OCI-LY7 (cell line): ENCODE measurements at regions not wholly inside any gene's neighbourhood (a gene's known extent, or its start where the extent isn't known, plus 50 kb on each side); places are given as distances from the start of the nearest gene placed in this dataset.

Experiments used
- EZH2phosphoT487 ChIP-seq: fragments of 200-600 bp; sonication (generic); IDR thresholded peaks from 2 replicates; pipeline ENCODE4 v1.6.1; 2018; ENCODE audit warnings: low read depth, borderline replicate concordance, mild to moderate bottlenecking, mixed run types, antibody characterized with exemption, low read length, moderate library complexity, mixed read lengths
- TF ChIP-seq, protein P1 (sequence below): fragments of 200-600 bp; sonication (generic); conservative IDR thresholded peaks from 2 replicates; pipeline ENCODE4 v1.5.1; 2014; ENCODE audit warnings: mild to moderate bottlenecking, antibody characterized with exemption, low read length, moderate library complexity, mixed read lengths

DNA sequence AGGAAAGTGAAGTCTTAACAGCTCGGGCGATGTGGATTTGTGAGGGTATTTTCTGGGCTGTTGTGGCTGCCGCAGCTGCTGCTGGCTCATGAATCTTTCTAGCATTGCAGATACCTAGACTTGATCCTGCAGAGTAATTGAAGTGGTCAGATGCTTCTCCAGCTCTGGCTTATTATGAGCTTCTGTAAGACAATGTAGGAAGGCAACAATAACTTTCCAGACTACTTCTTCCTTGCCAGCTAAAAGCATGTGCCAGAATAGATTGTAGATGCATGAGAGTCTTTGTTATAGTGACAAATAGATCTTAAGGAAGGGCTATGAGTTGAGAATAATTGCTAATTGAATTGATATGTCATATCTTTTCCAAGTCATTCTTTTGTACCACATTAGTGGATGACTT, 461.4 kb upstream of the POT1 start:
- TF ChIP-seq, protein P1, sequence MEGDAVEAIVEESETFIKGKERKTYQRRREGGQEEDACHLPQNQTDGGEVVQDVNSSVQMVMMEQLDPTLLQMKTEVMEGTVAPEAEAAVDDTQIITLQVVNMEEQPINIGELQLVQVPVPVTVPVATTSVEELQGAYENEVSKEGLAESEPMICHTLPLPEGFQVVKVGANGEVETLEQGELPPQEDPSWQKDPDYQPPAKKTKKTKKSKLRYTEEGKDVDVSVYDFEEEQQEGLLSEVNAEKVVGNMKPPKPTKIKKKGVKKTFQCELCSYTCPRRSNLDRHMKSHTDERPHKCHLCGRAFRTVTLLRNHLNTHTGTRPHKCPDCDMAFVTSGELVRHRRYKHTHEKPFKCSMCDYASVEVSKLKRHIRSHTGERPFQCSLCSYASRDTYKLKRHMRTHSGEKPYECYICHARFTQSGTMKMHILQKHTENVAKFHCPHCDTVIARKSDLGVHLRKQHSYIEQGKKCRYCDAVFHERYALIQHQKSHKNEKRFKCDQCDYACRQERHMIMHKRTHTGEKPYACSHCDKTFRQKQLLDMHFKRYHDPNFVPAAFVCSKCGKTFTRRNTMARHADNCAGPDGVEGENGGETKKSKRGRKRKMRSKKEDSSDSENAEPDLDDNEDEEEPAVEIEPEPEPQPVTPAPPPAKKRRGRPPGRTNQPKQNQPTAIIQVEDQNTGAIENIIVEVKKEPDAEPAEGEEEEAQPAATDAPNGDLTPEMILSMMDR, result no peak
- TF ChIP-seq EZH2phosphoT487, result no peak
